ENCODE measurements at regions not wholly inside any gene's neighbourhood (a gene's known extent, or its start where the extent isn't known, plus 50 kb on each side); places are given as distances from the start of the nearest gene placed in this dataset.

GRCh38 chr21:16363100-16363499, 633.3 kb downstream of the USP25 start:
- intact Hi-C loops (cut with DNase I): no loop called here
- no peak for TF ChIP-seq POLR2AphosphoS5 (IDR thresholded peaks at IDR 0.05)
- TF ChIP-seq CTCF (IDR thresholded peaks at IDR 0.05): no peak
- no peak for TF ChIP-seq POLR2A (IDR thresholded peaks at IDR 0.05)
- no peaks in the 10 kb centered on the region for H3K27me3 ChIP-seq (replicated peaks; ENCODE audit: insufficient read depth)
- H3K4me3 ChIP-seq: no peak overlapping the region
- no peaks in the 10 kb centered on the region for H3K4me1 ChIP-seq (replicated peaks)
- H3K9me3 ChIP-seq: no peaks in the 10 kb centered on the region
- H3K36me3 ChIP-seq: no peaks in the 10 kb centered on the region
- no peak overlapping the region for H3K27ac ChIP-seq
- DNase-seq (ENCODE audit: low spot score): no peak
- 91% methylated on average over 2 of the region's 2 CpGs for WGBS

GRCh38 chr21:16363518-16363917, 633.7 kb downstream of the USP25 start:
- Histone ChIP-seq H3K4me3 (no peak overlapping the region), H3K9me3 (no peaks in the 10 kb centered on the region), H3K27ac (no peak overlapping the region), H3K36me3 (no peaks in the 10 kb centered on the region), H3K27me3 (replicated peaks; ENCODE audit: insufficient read depth) (no peaks in the 10 kb centered on the region), H3K4me1 (replicated peaks) (no peaks in the 10 kb centered on the region)
- WGBS: 54% methylated on average over 3 of the region's 3 CpGs
- TF ChIP-seq POLR2AphosphoS5 (IDR thresholded peaks at IDR 0.05) (no peak), POLR2A (IDR thresholded peaks at IDR 0.05) (no peak), CTCF (IDR thresholded peaks at IDR 0.05) (no peak)
- no peak for DNase-seq (ENCODE audit: low spot score)
- intact Hi-C loops (cut with DNase I): no loop called here

GRCh38 chr21:16366207-16366606, 636.4 kb downstream of the USP25 start:
- DNase-seq (ENCODE audit: low spot score): no peak
- no peaks in the 10 kb centered on the region for H3K36me3 ChIP-seq
- TF ChIP-seq CTCF (IDR thresholded peaks at IDR 0.05) (no peak), POLR2A (IDR thresholded peaks at IDR 0.05) (no peak), POLR2AphosphoS5 (IDR thresholded peaks at IDR 0.05) (no peak)
- 76% methylated on average over 4 of the region's 4 CpGs for WGBS
- no peak overlapping the region for H3K4me3 ChIP-seq
- no peaks in the 10 kb centered on the region for H3K27me3 ChIP-seq (replicated peaks; ENCODE audit: insufficient read depth)
- no peaks in the 10 kb centered on the region for H3K9me3 ChIP-seq
- H3K4me1 ChIP-seq (replicated peaks): no peaks in the 10 kb centered on the region
- intact Hi-C loops (cut with DNase I): no loop called here
- no peak overlapping the region for H3K27ac ChIP-seq

GRCh38 chr21:16367079-16367478, 637.3 kb downstream of the USP25 start:
- H3K9me3 ChIP-seq: no peaks in the 10 kb centered on the region
- H3K4me3 ChIP-seq: no peak overlapping the region
- no peak overlapping the region for H3K27ac ChIP-seq
- DNase-seq (ENCODE audit: low spot score): no peak
- no peak for TF ChIP-seq POLR2A (IDR thresholded peaks at IDR 0.05)
- TF ChIP-seq CTCF (IDR thresholded peaks at IDR 0.05): no peak
- no peak for TF ChIP-seq POLR2AphosphoS5 (IDR thresholded peaks at IDR 0.05)
- no peaks in the 10 kb centered on the region for H3K36me3 ChIP-seq
- no peaks in the 10 kb centered on the region for H3K27me3 ChIP-seq (replicated peaks; ENCODE audit: insufficient read depth)
- no peaks in the 10 kb centered on the region for H3K4me1 ChIP-seq (replicated peaks)
- 83% methylated on average over 1 of the region's 1 CpG for WGBS
- intact Hi-C loops (cut with DNase I): no loop called here

GRCh38 chr21:16370186-16370585, 640.4 kb downstream of the USP25 start:
- intact Hi-C loops (cut with DNase I): no loop called here
- Histone ChIP-seq H3K36me3 (no peaks in the 10 kb centered on the region), H3K27ac (no peak overlapping the region), H3K9me3 (no peaks in the 10 kb centered on the region), H3K27me3 (replicated peaks; ENCODE audit: insufficient read depth) (no peaks in the 10 kb centered on the region), H3K4me3 (no peak overlapping the region), H3K4me1 (replicated peaks) (no peaks in the 10 kb centered on the region)
- TF ChIP-seq POLR2A (IDR thresholded peaks at IDR 0.05): no peak
- TF ChIP-seq POLR2AphosphoS5 (IDR thresholded peaks at IDR 0.05): no peak
- no peak for TF ChIP-seq CTCF (IDR thresholded peaks at IDR 0.05)
- 72% methylated on average over 10 of the region's 10 CpGs for WGBS
- DNase-seq (ENCODE audit: low spot score): no peak

All from prostate gland (tissue), 2 donors.